GM12878 (cell line): ENCODE measurements at regions not wholly inside any gene's neighbourhood (a gene's known extent, or its start where the extent isn't known, plus 50 kb on each side); places are given as distances from the start of the nearest gene placed in this dataset.

Experiments
- ATAC-seq: fragments of 200-7000 bp; cut with Tn5 transposase; 3 replicates; pipeline ENCODE4 v1.9.1; 2020; ENCODE audit warnings: mild to moderate bottlenecking, moderate library complexity
- BruUV-seq: library from RNA; stranded (reverse); fragments of 400-500 nt; replicated peaks from 2 replicates; lab custom pipeline; 2021; lab: Mats Ljungman, UMichigan
- CTCF ChIA-PET: fragments of 300-600 bp; sonication (Branson Sonifier 250); formaldehyde crosslinking; extraction: SDS; loops from one replicate; lab custom pipeline; 2021; ENCODE audit warnings: inconsistent platforms; lab: Yijun Ruan, JAX
- POLR2A ChIA-PET: fragments of 350-600 bp; formaldehyde crosslinking; extraction: SDS; loops from one replicate; lab custom pipeline; 2021; ENCODE audit warnings: inconsistent platforms; lab: Charles Lee
- RAD21 ChIA-PET: fragments of 300-600 bp; sonication (Branson Sonifier 250); formaldehyde crosslinking; loops from one replicate; lab custom pipeline; 2023; ENCODE audit warnings: antibody characterized with exemption; ENCODE audit not compliant: unreplicated experiment; lab: Charles Lee
- SMC1A ChIA-PET: fragments of 300-600 bp; sonication (Branson Sonifier 250); formaldehyde crosslinking; loops from one replicate; lab custom pipeline; 2023; ENCODE audit not compliant: unreplicated experiment, uncharacterized antibody; lab: Charles Lee
- DNase-seq: peaks from one replicate; pipeline ENCODE4 v3.0.0-alpha.2; 2011; ENCODE audit warnings: low read depth, low spot score
- FAIRE-seq: peaks from 3 replicates; lab custom pipeline; 2011; peaks lifted over from hg19 to GRCh38; lab: Jason Lieb, UNC
- H2AFZ ChIP-seq: 2 replicates; pipeline ENCODE4 v1.6.0; 2011; ENCODE audit warnings: low read depth, low read length, control low read depth; ENCODE audit not compliant: control insufficient read depth
- H3K27ac ChIP-seq: 2 replicates; pipeline ENCODE4 v1.5.1; 2011; ENCODE audit warnings: control low read depth; ENCODE audit not compliant: control insufficient read depth, insufficient read depth
- H3K27me3 ChIP-seq, 2 experiments: replicated peaks in 1 of 2; 2 replicates each; pipeline versions ENCODE4 v1.6.0 to v1.6.1; 2011; ENCODE audit warnings: low read length in 1 of 2; ENCODE audit not compliant: control insufficient read depth in 2 of 2, insufficient read depth in 2 of 2
- H3K36me3 ChIP-seq, 2 experiments: 2 replicates each; pipeline ENCODE4 v1.5.1; 2011; ENCODE audit warnings: low read length in 1 of 2; ENCODE audit not compliant: control insufficient read depth in 2 of 2, insufficient read depth in 2 of 2
- H3K4me1 ChIP-seq: 2 replicates; pipeline ENCODE4 v1.6.1; 2011; ENCODE audit warnings: mild to moderate bottlenecking, low read length, moderate library complexity, mixed read lengths; ENCODE audit not compliant: control insufficient read depth, insufficient read depth
- H3K4me2 ChIP-seq: 2 replicates; pipeline ENCODE4 v1.6.0; 2011; ENCODE audit warnings: control low read depth; ENCODE audit not compliant: control insufficient read depth, insufficient read depth
- H3K4me3 ChIP-seq: fragments of 200-600 bp; sonication (generic); 2 replicates; pipeline ENCODE4 v1.5.1; 2016
- H3K79me2 ChIP-seq: 2 replicates; pipeline ENCODE4 v1.6.0; 2011; ENCODE audit warnings: low read length; ENCODE audit not compliant: control insufficient read depth, insufficient read depth
- H3K9ac ChIP-seq: 2 replicates; pipeline ENCODE4 v1.8.0; 2011; ENCODE audit warnings: low read length, control low read depth, mixed read lengths; ENCODE audit not compliant: control insufficient read depth, insufficient read depth
- H3K9me3 ChIP-seq: replicated peaks from 3 replicates; pipeline ENCODE4 v1.5.1; 2011; ENCODE audit warnings: mild to moderate bottlenecking, low read length; ENCODE audit not compliant: control insufficient read depth, insufficient read depth
- H4K20me1 ChIP-seq: 2 replicates; pipeline ENCODE4 v1.6.0; 2011; ENCODE audit not compliant: control insufficient read depth, insufficient read depth
- EP300 ChIP-seq, 2 experiments: fragments of 150-350 bp in 1 of 2; IDR thresholded peaks; 2 replicates each; pipeline ENCODE4 v1.6.1; 2011 to 2012; ENCODE audit warnings: low read depth in 2 of 2, low read length in 2 of 2, borderline replicate concordance in 1 of 2, improper control_type of control experiment in 1 of 2, inconsistent platforms in 1 of 2; ENCODE audit not compliant: control insufficient read depth in 1 of 2
- IKZF1 ChIP-seq: fragments of 450-650 bp; conservative IDR thresholded peaks from 2 replicates; pipeline ENCODE4 v1.6.1; 2017; ENCODE audit warnings: antibody characterized with exemption, mild to moderate bottlenecking
- IRF4 ChIP-seq: IDR thresholded peaks from 2 replicates; pipeline ENCODE4 v1.6.1; 2011; ENCODE audit warnings: low read depth, low read length
- JUND ChIP-seq: IDR thresholded peaks from 2 replicates; pipeline ENCODE4 v1.6.1; 2012; ENCODE audit warnings: low read depth, mild to moderate bottlenecking, low read length, improper control_type of control experiment, moderate library complexity
- MEF2B ChIP-seq: fragments of 450-650 bp; IDR thresholded peaks from 2 replicates; pipeline ENCODE4 v1.6.1; 2018; ENCODE audit warnings: mild to moderate bottlenecking, moderate library complexity; ENCODE audit not compliant: partially characterized antibody, poor library complexity, severe bottlenecking
- NFIC ChIP-seq: IDR thresholded peaks from 2 replicates; pipeline ENCODE4 v1.6.1; 2012; ENCODE audit warnings: low read depth, mild to moderate bottlenecking, inconsistent platforms, low read length, moderate library complexity
- RBBP5 ChIP-seq: fragments of 200-600 bp; sonication (generic); conservative IDR thresholded peaks from 2 replicates; pipeline ENCODE4 v1.6.1; 2016
- SMARCA5 ChIP-seq: fragments of 450-650 bp; IDR thresholded peaks from 2 replicates; pipeline ENCODE4 v1.6.1; 2017; ENCODE audit warnings: mild to moderate bottlenecking
- SREBF1 ChIP-seq: IDR thresholded peaks from 2 replicates; pipeline ENCODE4 v1.6.1; 2012; ENCODE audit warnings: mild to moderate bottlenecking, low read length
- STAT3 ChIP-seq: IDR thresholded peaks from 2 replicates; pipeline ENCODE4 v1.6.1; 2011; ENCODE audit warnings: low read depth, low read length, improper control_type of control experiment
- ZSCAN29 ChIP-seq: fragments of 450-650 bp; IDR thresholded peaks from 2 replicates; pipeline ENCODE4 v1.6.1; 2017; ENCODE audit warnings: mild to moderate bottlenecking, moderate library complexity
- WGBS: methylation state at CpG from one replicate; pipeline ENCODE4 v1.1.6; 2016; ENCODE audit warnings: low lambda C conversion rate; ENCODE audit not compliant: insufficient replicate concordance, insufficient coverage; ENCODE audit errors: missing lambda C conversion rate; 5-methylcytosine and 5-hydroxymethylcytosine counted together
- in situ Hi-C: fragments of 300-500 bp; cut with MboI; formaldehyde crosslinking; loops from 9 replicates; pipeline ENCODE4 v1.14.3; 2018; ENCODE audit warnings: mixed read lengths
- intact Hi-C: fragments of 100-400 bp; cut with micrococcal nuclease; formaldehyde crosslinking; loops from one replicate; pipeline ENCODE4 v1.14.2; 2022; ENCODE audit not compliant: unreplicated experiment
- TF ChIP-seq, protein P1 (sequence below): IDR thresholded peaks from 2 replicates; pipeline ENCODE4 v1.6.1; 2012; ENCODE audit warnings: low read depth, low read length, improper control_type of control experiment
- TF ChIP-seq, protein P2 (sequence below): IDR thresholded peaks from 2 replicates; pipeline ENCODE4 v1.6.1; 2011; ENCODE audit warnings: borderline replicate concordance, low read depth, mild to moderate bottlenecking, moderate library complexity, mixed read lengths, low read length; ENCODE audit not compliant: insufficient read depth; ENCODE audit errors: extremely low read length
- TF ChIP-seq, protein P3 (sequence below): fragments of 450-650 bp; formaldehyde crosslinking; IDR thresholded peaks from 2 replicates; pipeline ENCODE4 v1.5.0; 2022; ENCODE audit warnings: mild to moderate bottlenecking, missing genetic modification characterization
- TF ChIP-seq, protein P4 (sequence below): IDR thresholded peaks from 2 replicates; pipeline ENCODE4 v1.6.1; 2012; ENCODE audit warnings: mild to moderate bottlenecking, low read depth, low read length

DNA sequence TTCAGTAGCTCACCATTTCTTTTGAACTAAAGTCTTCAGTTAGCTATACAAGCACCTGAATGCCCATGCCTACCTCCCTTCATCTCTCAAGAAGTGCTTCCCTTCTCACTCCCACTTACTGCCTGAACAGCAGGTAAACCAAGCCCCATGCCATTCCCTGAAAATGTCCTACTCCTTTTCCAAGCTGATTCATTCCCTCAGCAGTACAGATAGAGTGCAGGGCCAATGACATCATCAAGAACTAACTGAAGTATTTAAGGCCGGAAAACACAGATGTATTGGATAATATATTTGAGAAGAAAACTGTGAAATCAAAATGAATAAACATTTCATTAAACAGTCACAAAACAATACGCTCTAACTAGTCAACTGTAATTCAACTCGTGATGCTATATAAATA is 478.8 kb upstream of the CDH11 start (continued):
- no peak for TF ChIP-seq JUND

DNA sequence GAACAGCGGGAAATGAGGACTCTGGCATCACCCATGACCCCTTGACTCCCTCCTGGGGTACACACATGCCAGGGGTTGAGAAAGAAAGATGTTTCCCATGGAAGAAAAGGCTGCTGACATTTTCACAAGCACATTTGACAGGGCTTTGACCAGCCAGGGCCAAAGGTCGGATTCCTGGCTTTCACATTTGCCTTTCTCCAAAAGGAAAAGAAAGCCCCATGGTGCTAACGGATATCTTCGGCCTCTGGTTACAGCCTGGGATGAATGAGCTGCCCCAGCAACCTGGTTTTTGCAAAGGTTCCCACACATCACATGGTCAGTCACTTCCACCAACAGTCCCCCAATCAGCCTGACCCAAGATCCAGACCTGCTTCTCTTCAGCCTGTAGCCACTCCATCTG is 478.2 kb upstream of the CDH11 start:
- no peaks in the 10 kb centered on the region for H3K79me2 ChIP-seq
- ATAC-seq (no peak), FAIRE-seq (no peak), DNase-seq (no peak)
- WGBS, result 27% methylated on average over 4 of the region's 4 CpGs
- no peak overlapping the region for H3K4me3 ChIP-seq
- CTCF ChIA-PET, result no interaction called here
- no peak overlapping the region for H3K4me2 ChIP-seq
- intact Hi-C loops (no loop called here), in situ Hi-C loops (no loop called here)
- no peaks in the 10 kb centered on the region for H3K27me3 ChIP-seq
- H3K9ac ChIP-seq, result no peak overlapping the region
- POLR2A ChIA-PET, result no interaction called here
- RAD21 ChIA-PET, result no interaction called here
- no peaks in the 10 kb centered on the region for H3K9me3 ChIP-seq
- H3K36me3 ChIP-seq, result no peaks in the 10 kb centered on the region
- H2AFZ ChIP-seq, result no peak overlapping the region
- SMC1A ChIA-PET, result no interaction called here
- H3K4me1 ChIP-seq, result no peaks in the 10 kb centered on the region
- no TSS peak for BruUV-seq
- no peak overlapping the region for H3K27ac ChIP-seq
- no peaks in the 10 kb centered on the region for H4K20me1 ChIP-seq
- TF ChIP-seq IKZF1 (no peak), ZSCAN29 (no peak), SREBF1 (no peak), MEF2B (no peak), SMARCA5 (no peak), IRF4 (no peak), RBBP5 (no peak), EP300 (IDR thresholded peaks at IDR 0.05; ENCODE audit: borderline replicate concordance in 1 of 2, control insufficient read depth in 1 of 2, low read depth in 2 of 2, low read length in 2 of 2) (no peak), NFIC (no peak), STAT3 (no peak)
- TF ChIP-seq, protein P1, sequence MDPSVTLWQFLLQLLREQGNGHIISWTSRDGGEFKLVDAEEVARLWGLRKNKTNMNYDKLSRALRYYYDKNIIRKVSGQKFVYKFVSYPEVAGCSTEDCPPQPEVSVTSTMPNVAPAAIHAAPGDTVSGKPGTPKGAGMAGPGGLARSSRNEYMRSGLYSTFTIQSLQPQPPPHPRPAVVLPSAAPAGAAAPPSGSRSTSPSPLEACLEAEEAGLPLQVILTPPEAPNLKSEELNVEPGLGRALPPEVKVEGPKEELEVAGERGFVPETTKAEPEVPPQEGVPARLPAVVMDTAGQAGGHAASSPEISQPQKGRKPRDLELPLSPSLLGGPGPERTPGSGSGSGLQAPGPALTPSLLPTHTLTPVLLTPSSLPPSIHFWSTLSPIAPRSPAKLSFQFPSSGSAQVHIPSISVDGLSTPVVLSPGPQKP, result no peak
- TF ChIP-seq, protein P2, sequence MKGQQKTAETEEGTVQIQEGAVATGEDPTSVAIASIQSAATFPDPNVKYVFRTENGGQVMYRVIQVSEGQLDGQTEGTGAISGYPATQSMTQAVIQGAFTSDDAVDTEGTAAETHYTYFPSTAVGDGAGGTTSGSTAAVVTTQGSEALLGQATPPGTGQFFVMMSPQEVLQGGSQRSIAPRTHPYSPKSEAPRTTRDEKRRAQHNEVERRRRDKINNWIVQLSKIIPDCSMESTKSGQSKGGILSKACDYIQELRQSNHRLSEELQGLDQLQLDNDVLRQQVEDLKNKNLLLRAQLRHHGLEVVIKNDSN, result no peak
- TF ChIP-seq, protein P3, sequence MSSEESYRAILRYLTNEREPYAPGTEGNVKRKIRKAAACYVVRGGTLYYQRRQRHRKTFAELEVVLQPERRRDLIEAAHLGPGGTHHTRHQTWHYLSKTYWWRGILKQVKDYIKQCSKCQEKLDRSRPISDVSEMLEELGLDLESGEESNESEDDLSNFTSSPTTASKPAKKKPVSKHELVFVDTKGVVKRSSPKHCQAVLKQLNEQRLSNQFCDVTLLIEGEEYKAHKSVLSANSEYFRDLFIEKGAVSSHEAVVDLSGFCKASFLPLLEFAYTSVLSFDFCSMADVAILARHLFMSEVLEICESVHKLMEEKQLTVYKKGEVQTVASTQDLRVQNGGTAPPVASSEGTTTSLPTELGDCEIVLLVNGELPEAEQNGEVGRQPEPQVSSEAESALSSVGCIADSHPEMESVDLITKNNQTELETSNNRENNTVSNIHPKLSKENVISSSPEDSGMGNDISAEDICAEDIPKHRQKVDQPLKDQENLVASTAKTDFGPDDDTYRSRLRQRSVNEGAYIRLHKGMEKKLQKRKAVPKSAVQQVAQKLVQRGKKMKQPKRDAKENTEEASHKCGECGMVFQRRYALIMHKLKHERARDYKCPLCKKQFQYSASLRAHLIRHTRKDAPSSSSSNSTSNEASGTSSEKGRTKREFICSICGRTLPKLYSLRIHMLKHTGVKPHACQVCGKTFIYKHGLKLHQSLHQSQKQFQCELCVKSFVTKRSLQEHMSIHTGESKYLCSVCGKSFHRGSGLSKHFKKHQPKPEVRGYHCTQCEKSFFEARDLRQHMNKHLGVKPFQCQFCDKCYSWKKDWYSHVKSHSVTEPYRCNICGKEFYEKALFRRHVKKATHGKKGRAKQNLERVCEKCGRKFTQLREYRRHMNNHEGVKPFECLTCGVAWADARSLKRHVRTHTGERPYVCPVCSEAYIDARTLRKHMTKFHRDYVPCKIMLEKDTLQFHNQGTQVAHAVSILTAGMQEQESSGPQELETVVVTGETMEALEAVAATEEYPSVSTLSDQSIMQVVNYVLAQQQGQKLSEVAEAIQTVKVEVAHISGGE (CRISPR knock-in tag), result no peak
- TF ChIP-seq, protein P4, sequence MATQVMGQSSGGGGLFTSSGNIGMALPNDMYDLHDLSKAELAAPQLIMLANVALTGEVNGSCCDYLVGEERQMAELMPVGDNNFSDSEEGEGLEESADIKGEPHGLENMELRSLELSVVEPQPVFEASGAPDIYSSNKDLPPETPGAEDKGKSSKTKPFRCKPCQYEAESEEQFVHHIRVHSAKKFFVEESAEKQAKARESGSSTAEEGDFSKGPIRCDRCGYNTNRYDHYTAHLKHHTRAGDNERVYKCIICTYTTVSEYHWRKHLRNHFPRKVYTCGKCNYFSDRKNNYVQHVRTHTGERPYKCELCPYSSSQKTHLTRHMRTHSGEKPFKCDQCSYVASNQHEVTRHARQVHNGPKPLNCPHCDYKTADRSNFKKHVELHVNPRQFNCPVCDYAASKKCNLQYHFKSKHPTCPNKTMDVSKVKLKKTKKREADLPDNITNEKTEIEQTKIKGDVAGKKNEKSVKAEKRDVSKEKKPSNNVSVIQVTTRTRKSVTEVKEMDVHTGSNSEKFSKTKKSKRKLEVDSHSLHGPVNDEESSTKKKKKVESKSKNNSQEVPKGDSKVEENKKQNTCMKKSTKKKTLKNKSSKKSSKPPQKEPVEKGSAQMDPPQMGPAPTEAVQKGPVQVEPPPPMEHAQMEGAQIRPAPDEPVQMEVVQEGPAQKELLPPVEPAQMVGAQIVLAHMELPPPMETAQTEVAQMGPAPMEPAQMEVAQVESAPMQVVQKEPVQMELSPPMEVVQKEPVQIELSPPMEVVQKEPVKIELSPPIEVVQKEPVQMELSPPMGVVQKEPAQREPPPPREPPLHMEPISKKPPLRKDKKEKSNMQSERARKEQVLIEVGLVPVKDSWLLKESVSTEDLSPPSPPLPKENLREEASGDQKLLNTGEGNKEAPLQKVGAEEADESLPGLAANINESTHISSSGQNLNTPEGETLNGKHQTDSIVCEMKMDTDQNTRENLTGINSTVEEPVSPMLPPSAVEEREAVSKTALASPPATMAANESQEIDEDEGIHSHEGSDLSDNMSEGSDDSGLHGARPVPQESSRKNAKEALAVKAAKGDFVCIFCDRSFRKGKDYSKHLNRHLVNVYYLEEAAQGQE, result no peak
